GM21390 (cell line): ENCODE measurements at regions not wholly inside any gene's neighbourhood (a gene's known extent, or its start where the extent isn't known, plus 50 kb on each side); places are given as distances from the start of the nearest gene placed in this dataset.
A peak's percentile ranks its signal among the peaks of the same experiment; 100 is the strongest.

Experiments
- ATAC-seq: cut with Tn5 transposase; IDR thresholded peaks from one replicate; pipeline ENCODE4 v1.9.1; 2021; ENCODE audit not compliant: unreplicated experiment

DNA sequence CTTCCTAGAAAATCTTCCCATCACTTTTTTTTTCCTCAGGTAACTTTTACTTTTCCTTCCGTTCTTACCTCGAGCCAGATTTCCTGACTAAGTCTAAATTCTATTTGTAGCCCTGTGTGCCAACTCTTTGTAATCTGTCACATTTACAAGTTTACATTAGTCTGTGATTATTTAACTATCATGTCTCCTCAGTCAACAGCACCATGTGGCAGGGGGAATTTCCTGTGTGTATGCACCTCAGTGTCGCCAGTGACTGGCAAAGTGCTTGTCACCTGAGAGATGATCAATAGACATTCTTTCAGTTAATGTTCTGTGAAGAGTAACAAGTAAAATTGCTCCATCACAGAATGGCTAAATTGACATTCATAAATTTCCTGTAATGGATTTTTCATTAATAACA lies 468.5 kb downstream of the PDGFC start:
- no peak for ATAC-seq

GRCh38 chr4:156501962-156502361 lies 469.6 kb downstream of the PDGFC start:
- no peak for ATAC-seq

- ATAC-seq, result no peak
Measured at GRCh38 chr4:156499684-156500083, 471.9 kb downstream of the PDGFC start.

- ATAC-seq, result no peak
Measured at GRCh38 chr4:156497486-156497885, 474.1 kb downstream of the PDGFC start.

GRCh38 chr4:156496797-156497196 lies 474.8 kb downstream of the PDGFC start:
- ATAC-seq, result no peak

DNA sequence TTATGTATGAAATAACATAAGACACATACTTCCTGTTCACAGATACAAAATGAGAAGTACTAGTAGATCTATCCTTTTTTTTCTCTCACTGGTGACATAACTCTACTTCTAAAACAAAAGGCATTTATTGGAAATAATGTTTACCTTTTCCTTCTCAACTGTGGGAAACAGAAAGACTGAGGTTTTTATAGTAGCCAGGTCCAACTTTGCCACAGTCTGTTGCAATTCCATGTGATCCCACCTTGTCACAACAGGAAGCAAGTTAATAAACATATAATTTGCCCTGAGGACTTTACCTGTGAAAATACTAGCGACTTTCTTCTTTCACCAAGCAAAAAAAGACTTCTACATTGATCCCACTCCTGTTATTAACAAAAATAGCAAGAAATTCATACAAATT lies 475.8 kb downstream of the PDGFC start:
- ATAC-seq, result no peak

DNA sequence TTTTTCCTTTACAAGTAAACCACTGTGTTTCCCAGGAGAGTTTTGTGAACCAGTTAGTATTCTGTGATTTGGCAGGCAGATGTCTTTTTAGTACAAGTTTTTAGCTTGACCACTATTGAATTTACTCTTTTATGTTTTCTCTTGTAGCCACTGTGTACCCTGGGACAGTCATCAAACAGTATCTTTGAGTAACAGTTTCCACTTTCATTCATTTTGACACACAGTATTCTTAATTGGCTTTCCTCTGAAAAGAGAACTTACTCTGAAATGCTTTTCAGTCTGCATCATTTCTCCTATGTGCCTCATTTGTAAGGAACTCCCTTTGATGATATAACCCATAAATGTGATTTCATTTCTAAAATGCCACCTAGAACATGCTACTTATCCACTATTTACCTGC lies 476.5 kb downstream of the PDGFC start:
- no peak for ATAC-seq

DNA sequence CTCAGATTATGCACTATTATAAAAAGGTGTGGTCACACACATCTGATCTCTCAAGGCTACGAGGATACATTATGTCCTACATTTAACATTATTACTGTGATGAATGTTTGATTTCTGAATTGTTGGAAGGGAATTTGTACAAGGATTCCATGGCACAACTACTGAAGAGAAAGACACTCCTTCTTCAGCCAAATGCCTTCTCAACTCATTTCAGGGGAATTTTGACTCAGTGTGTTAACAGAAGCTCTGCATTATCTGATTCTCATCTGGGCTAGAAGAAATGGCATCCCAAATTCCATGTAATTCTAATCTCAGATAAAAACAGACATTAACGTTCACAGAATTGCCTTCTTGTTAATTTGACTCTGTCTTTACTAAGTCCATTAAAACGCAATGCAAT lies 477.7 kb downstream of the PDGFC start:
- no peak for ATAC-seq

DNA sequence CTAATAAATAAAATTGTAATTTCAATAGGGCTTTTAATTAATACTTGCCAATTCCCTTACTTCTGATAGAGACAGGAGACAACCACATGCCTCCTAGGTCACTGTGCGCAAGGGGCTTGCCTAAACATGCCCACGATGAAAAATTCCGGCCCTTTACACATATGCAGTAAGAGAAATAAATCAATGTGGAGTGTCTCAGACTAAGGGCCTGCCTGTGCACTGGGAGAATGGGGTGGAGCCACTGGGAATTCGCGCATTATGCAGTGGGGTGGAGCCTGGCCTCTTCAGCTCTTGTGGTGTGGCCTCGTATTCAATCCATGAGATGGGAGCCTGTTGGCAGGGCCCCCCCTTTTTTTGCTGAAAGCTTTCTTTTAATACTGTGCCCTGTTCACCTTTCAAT lies 484.5 kb downstream of the PDGFC start:
- no peak for ATAC-seq

GRCh38 chr4:156481845-156482244 lies 489.8 kb downstream of the PDGFC start:
- ATAC-seq, result no peak

- ATAC-seq, result no peak
Measured at GRCh38 chr4:156477636-156478035, 494.0 kb downstream of the PDGFC start.

DNA sequence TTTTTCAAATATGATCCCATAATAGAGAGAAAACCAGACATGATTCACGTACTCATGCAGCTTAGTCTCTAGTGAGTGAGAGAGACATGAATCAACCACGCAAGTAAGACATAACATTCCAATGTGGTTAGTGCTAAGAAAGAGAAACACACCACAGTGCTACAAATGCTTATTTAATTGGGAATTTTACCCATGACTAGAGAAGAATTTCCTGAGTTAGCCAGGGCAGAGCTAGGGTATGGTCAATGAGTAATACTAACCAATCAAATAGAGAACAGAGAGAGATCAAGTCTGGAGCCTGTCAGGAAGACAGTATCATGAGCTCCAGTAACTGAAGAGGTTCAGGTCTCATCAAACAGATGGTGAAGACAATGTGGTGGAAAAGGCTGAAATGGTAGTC lies 495.2 kb downstream of the PDGFC start:
- no peak for ATAC-seq

DNA sequence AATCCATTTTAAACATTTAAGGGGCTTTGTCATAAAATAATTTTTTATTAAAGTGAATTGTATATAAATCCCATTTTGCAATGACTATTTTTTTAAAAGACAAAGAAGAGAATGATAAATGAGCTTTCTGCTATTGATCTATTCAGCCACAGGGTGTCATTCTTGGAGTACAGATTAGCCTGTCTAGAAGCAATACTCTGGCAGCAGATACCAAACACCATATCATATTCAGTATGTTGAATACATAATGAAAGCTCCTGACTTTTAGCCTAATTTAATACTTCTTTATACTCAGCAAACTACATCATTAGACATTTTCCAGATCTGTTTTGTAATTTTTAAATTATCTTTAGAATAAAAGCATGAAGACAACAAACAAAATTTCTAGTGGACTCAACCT lies 496.3 kb downstream of the PDGFC start:
- ATAC-seq, result no peak

- peak; percentile 44 for ATAC-seq
Measured at GRCh38 chr4:156473151-156473550, 498.4 kb downstream of the PDGFC start.

- no peak for ATAC-seq
Measured at GRCh38 chr4:156472624-156473023, 499.0 kb downstream of the PDGFC start.

- no peak for ATAC-seq
Measured at GRCh38 chr4:156459584-156459983, 505.9 kb upstream of the CTSO start.

GRCh38 chr4:156456830-156457229 lies 503.2 kb upstream of the CTSO start:
- ATAC-seq, result no peak

GRCh38 chr4:156443488-156443887 lies 489.8 kb upstream of the CTSO start:
- no peak for ATAC-seq

- ATAC-seq, result no peak
Measured at GRCh38 chr4:156442912-156443311, 489.2 kb upstream of the CTSO start.

DNA sequence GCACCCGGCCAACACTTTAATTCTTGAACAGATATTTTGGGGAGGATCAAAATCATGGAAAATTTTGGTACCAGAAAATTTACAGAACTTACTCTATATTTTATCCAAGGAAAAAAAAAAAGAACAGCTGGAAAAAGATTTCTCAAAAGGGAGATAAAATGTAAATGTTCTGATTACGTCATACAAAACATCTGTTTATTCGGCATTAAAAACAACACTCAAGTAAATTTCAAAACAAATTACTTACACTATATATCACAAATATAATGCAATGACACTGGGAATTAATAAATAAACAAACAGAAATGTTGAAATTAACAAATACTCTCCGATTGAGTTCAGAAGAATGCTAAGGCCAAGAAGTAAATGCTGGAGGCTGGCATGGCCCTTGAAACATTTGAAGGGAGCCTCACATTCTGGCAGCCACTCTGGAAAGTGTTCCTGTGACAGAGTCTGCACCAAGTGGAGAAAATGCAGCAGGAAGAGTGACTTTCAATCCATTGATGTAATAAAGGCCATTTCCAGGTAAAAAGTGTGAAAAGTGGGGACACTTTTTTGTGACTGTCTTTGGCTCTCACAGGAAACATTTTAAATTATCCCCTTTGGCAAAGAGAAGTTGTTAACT lies 486.0 kb upstream of the CTSO start:
- no peak for ATAC-seq

GRCh38 chr4:156437666-156438065 lies 484.0 kb upstream of the CTSO start:
- ATAC-seq, result no peak

DNA sequence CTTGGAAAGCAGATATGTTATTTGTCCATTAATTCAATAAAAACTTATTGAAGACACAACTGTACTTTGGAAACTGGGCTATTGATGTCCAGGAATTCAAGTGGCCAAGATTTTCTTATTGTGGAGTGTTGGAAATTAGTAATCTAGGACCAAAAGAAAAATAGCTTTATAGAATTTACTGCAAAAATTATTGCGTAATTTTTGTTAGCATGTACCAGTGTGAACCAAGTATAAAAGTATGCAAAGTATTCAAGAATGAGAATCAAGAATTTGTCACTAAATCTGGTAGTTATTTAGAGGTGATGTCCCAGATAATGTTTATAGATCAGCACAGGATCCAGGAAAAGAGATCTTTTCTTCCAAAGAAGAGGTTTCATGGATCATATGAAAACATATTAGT lies 468.9 kb upstream of the CTSO start:
- ATAC-seq, result no peak

DNA sequence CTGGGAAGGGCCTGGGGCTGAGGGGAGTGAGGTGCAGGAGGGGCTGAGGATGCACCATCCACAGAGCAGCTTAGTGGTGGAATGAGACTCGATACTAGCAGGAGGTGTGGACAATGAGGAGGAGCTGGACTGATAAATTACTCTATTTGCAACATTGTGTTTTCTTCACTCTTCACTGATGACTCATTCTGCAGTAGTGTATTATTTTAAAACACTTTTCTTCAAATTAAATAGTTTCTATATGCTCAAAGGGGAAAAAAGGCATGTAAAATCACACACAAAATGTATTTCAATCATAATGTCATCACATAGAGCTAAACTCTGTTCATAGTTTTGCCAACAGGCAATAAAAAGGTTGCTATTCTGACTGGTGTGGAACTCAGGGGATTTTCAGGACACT lies 467.0 kb upstream of the CTSO start:
- no peak for ATAC-seq
